ENCODE measurements at regions not wholly inside any gene's neighbourhood (a gene's known extent, or its start where the extent isn't known, plus 50 kb on each side); places are given as distances from the start of the nearest gene placed in this dataset.

- TF ChIP-seq, protein P1, sequence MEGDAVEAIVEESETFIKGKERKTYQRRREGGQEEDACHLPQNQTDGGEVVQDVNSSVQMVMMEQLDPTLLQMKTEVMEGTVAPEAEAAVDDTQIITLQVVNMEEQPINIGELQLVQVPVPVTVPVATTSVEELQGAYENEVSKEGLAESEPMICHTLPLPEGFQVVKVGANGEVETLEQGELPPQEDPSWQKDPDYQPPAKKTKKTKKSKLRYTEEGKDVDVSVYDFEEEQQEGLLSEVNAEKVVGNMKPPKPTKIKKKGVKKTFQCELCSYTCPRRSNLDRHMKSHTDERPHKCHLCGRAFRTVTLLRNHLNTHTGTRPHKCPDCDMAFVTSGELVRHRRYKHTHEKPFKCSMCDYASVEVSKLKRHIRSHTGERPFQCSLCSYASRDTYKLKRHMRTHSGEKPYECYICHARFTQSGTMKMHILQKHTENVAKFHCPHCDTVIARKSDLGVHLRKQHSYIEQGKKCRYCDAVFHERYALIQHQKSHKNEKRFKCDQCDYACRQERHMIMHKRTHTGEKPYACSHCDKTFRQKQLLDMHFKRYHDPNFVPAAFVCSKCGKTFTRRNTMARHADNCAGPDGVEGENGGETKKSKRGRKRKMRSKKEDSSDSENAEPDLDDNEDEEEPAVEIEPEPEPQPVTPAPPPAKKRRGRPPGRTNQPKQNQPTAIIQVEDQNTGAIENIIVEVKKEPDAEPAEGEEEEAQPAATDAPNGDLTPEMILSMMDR (IDR thresholded peaks at IDR 0.05; ENCODE audit: low read depth, low read length, missing control alignments) = no peak
- Histone ChIP-seq H3K27me3 (replicated peaks) (no peaks in the 10 kb centered on the region), H3K4me3 (ENCODE audit: low read depth, low read length) (no peak overlapping the region), H3K27ac (no peak overlapping the region), H3K36me3 (replicated peaks) (no peaks in the 10 kb centered on the region)
- in situ Hi-C loops (cut with HindIII; ENCODE audit: low pct_ligation_motif_present, low sequenced_read_pairs) = no loop called here
- no peak for DNase-seq
Observed at GRCh38 chr2:153096272-153096671, 377.9 kb downstream of the ARL6IP6 start.

DNA sequence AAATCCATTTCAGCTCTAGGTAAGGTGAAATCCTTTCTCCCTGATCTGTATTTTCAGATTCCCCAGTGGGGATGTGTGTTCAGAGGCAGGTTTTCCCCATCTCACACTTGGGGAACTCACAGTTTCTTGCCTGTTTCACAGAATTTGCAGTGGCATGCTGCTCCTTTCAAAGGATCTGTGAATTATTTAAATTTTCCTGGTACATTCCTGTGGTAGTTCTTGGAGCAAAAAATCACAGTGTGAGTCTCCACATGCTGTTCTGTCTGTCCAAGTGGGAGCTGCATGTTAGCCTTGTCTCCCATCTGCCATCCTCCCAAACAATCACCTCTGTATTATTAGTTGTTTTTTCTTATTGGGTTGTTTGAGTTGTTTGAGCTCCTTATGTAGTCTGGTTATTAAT lies 372.9 kb downstream of the ARL6IP6 start:
- TF ChIP-seq, protein P1 (IDR thresholded peaks at IDR 0.05; ENCODE audit: low read depth, low read length, missing control alignments) = no peak
- in situ Hi-C loops (cut with HindIII; ENCODE audit: low pct_ligation_motif_present, low sequenced_read_pairs) = no loop called here
- no peaks in the 10 kb centered on the region for H3K36me3 ChIP-seq (replicated peaks)
- no peak for DNase-seq
- H3K27me3 ChIP-seq (replicated peaks) = no peaks in the 10 kb centered on the region
- H3K27ac ChIP-seq = no peak overlapping the region
- no peak overlapping the region for H3K4me3 ChIP-seq (ENCODE audit: low read depth, low read length)

DNA sequence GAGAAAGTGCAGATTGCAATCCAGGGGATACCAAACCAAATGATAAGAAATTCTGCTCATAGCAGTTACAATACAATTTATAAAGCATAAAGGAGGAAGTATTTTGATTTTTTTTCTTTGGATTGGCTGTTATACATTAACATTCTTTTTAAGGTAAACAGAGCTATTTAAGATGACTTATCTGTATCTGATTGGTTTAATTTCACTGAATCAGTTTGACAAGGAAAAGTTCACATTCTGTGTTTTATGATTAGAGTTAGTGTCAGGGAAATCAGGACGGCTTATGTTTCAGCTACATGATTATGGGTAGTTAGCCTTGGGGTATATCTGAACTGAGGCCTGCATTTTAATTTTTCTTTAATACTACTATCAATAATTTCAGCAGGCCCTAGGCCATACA lies 360.9 kb downstream of the ARL6IP6 start:
- in situ Hi-C loops (cut with HindIII; ENCODE audit: low pct_ligation_motif_present, low sequenced_read_pairs) = no loop called here
- Histone ChIP-seq H3K36me3 (replicated peaks) (no peaks in the 10 kb centered on the region), H3K4me3 (ENCODE audit: low read depth, low read length) (no peak overlapping the region), H3K27me3 (replicated peaks) (no peaks in the 10 kb centered on the region), H3K27ac (no peak overlapping the region)
- no peak for DNase-seq
- TF ChIP-seq, protein P1 (IDR thresholded peaks at IDR 0.05; ENCODE audit: low read depth, low read length, missing control alignments) = no peak

GRCh38 chr2:153077311-153077710 lies 358.9 kb downstream of the ARL6IP6 start:
- H3K27me3 ChIP-seq (replicated peaks) = no peaks in the 10 kb centered on the region
- no peak overlapping the region for H3K4me3 ChIP-seq (ENCODE audit: low read depth, low read length)
- TF ChIP-seq, protein P1 (IDR thresholded peaks at IDR 0.05; ENCODE audit: low read depth, low read length, missing control alignments) = no peak
- no peak for DNase-seq
- no peaks in the 10 kb centered on the region for H3K36me3 ChIP-seq (replicated peaks)
- in situ Hi-C loops (cut with HindIII; ENCODE audit: low pct_ligation_motif_present, low sequenced_read_pairs) = no loop called here
- H3K27ac ChIP-seq = no peak overlapping the region

GRCh38 chr2:153074207-153074606 lies 355.8 kb downstream of the ARL6IP6 start:
- TF ChIP-seq, protein P1 (IDR thresholded peaks at IDR 0.05; ENCODE audit: low read depth, low read length, missing control alignments) = no peak
- no peaks in the 10 kb centered on the region for H3K27me3 ChIP-seq (replicated peaks)
- no peak for DNase-seq
- no peak overlapping the region for H3K4me3 ChIP-seq (ENCODE audit: low read depth, low read length)
- no peak overlapping the region for H3K27ac ChIP-seq
- H3K36me3 ChIP-seq (replicated peaks) = no peaks in the 10 kb centered on the region
- in situ Hi-C loops (cut with HindIII; ENCODE audit: low pct_ligation_motif_present, low sequenced_read_pairs) = no loop called here

- TF ChIP-seq, protein P1 (IDR thresholded peaks at IDR 0.05; ENCODE audit: low read depth, low read length, missing control alignments) = no peak
- H3K36me3 ChIP-seq (replicated peaks) = no peaks in the 10 kb centered on the region
- DNase-seq = no peak
- in situ Hi-C loops (cut with HindIII; ENCODE audit: low pct_ligation_motif_present, low sequenced_read_pairs) = no loop called here
- no peaks in the 10 kb centered on the region for H3K27me3 ChIP-seq (replicated peaks)
- no peak overlapping the region for H3K4me3 ChIP-seq (ENCODE audit: low read depth, low read length)
- no peak overlapping the region for H3K27ac ChIP-seq
Observed at GRCh38 chr2:153072813-153073212, 354.4 kb downstream of the ARL6IP6 start.

All from brain microvascular endothelial cell (primary cell).